ENCODE measurements at regions not wholly inside any gene's neighbourhood (a gene's known extent, or its start where the extent isn't known, plus 50 kb on each side); places are given as distances from the start of the nearest gene placed in this dataset.
"Not testable (repeated sequence)": the region's sequence is repeated elsewhere in the genome, so short reads cannot be mapped to it uniquely, and the experiment has no call there.

DNA sequence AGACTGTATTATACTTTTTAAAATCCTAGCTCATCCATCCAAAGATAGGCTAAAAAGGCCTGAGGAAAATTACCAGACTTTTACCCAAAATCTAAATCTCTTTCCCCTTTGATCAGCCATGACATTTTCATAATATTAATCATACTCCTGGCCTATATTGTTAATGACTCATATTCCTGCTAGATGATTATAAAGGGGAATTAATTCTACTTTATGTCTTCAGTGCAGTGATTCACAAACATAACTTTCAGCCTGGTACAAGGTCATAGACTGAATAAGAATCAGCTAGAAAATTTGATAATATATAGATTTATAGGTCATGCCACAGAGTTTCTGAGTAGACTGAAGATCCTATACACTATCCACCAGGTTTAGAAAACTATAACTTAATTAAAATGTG, 1905.4 kb downstream of the C4orf33 start:
- Histone ChIP-seq H3K4me3 (no peak overlapping the region), H3K9me3 (no peaks in the 10 kb centered on the region), H3K4me1 (ENCODE audit: control insufficient read depth in 1 of 2, low read depth in 2 of 2) (no peaks in the 10 kb centered on the region), H3K36me3 (no peaks in the 10 kb centered on the region), H3K27ac (no peak overlapping the region), H3K27me3 (replicated peaks; ENCODE audit: insufficient read depth) (no peaks in the 10 kb centered on the region)
- DNase-seq (ENCODE audit: low spot score) = no peak
- ATAC-seq (ENCODE audit: insufficient number of reproducible peaks, low FRiP score, low read depth) = no peak
- TF ChIP-seq, protein P1, sequence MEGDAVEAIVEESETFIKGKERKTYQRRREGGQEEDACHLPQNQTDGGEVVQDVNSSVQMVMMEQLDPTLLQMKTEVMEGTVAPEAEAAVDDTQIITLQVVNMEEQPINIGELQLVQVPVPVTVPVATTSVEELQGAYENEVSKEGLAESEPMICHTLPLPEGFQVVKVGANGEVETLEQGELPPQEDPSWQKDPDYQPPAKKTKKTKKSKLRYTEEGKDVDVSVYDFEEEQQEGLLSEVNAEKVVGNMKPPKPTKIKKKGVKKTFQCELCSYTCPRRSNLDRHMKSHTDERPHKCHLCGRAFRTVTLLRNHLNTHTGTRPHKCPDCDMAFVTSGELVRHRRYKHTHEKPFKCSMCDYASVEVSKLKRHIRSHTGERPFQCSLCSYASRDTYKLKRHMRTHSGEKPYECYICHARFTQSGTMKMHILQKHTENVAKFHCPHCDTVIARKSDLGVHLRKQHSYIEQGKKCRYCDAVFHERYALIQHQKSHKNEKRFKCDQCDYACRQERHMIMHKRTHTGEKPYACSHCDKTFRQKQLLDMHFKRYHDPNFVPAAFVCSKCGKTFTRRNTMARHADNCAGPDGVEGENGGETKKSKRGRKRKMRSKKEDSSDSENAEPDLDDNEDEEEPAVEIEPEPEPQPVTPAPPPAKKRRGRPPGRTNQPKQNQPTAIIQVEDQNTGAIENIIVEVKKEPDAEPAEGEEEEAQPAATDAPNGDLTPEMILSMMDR (IDR thresholded peaks at IDR 0.05) = no peak

DNA sequence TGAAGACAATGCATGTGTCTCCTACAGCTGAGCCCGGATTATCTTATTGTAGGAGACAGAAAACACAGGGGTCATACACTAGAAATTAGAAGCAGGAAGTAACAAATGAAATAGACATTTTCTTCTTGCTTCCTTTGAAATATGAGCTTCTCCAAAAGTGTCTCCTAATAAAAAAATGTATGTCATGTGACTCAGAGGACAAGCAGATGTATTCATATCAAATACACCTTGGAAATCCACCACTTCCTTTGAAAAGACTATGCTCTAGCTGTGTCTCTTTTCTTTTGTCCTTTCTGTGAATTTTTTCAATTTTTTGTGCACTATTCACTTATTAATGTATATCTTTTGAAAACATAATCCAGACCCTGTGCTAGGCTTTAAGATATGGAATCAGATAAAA, 1906.2 kb downstream of the C4orf33 start:
- TF ChIP-seq, protein P1 (IDR thresholded peaks at IDR 0.05) = no peak
- ATAC-seq (ENCODE audit: insufficient number of reproducible peaks, low FRiP score, low read depth) (no peak), DNase-seq (ENCODE audit: low spot score) (no peak)
- H3K4me1 ChIP-seq (ENCODE audit: control insufficient read depth in 1 of 2, low read depth in 2 of 2) = no peaks in the 10 kb centered on the region
- no peak overlapping the region for H3K27ac ChIP-seq
- H3K9me3 ChIP-seq = no peaks in the 10 kb centered on the region
- H3K4me3 ChIP-seq = no peak overlapping the region
- no peaks in the 10 kb centered on the region for H3K27me3 ChIP-seq (replicated peaks; ENCODE audit: insufficient read depth)
- no peaks in the 10 kb centered on the region for H3K36me3 ChIP-seq

DNA sequence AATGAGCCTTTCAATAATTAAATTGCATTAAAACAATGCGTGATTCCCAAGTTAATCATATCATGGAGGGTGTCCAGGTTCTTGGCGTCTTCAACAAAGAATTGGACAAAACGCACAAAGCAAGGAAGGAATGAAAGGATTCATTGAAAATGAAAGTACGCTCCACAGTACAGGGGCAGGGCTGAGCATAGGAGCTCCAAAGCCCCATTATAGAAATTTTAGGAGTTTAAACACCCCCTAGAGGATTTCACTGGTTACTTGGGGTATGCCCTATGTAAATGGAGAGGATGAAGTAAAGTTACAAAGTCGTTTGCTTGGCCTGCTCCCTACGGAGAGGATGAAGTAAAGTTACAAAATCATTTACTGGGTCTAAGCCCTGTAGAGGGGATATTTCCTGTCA, 1910.4 kb downstream of the C4orf33 start:
- ATAC-seq (ENCODE audit: insufficient number of reproducible peaks, low FRiP score, low read depth) (no peak), DNase-seq (ENCODE audit: low spot score) (no peak)
- Histone ChIP-seq H3K4me3 (no peak overlapping the region), H3K36me3 (no peaks in the 10 kb centered on the region), H3K27me3 (replicated peaks; ENCODE audit: insufficient read depth) (no peaks in the 10 kb centered on the region), H3K9me3 (no peaks in the 10 kb centered on the region), H3K4me1 (ENCODE audit: control insufficient read depth in 1 of 2, low read depth in 2 of 2) (no peaks in the 10 kb centered on the region), H3K27ac (no peak overlapping the region)
- TF ChIP-seq, protein P1 (IDR thresholded peaks at IDR 0.05) = no peak

DNA sequence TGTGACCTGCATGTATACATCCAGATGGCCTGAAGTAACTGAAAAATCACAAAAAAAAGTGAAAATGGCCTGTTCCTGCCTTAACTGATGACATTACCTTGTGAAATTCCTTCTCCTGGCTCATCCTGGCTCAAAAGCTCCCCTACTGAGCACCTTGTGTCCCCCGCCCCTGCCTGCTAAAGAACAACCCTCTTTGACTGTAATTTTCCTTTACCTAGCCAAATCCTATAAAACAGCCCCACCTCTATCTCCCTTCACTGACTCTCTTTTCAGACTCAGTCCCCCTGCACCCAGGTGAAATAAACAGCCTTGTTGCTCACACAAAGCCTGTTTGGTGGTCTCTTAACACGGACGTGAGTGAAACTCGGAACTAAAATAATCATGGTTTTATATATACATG, 1916.0 kb downstream of the C4orf33 start:
- not testable (repeated sequence) for DNase-seq (ENCODE audit: low spot score); H3K4me3 ChIP-seq; H3K27ac ChIP-seq; H3K36me3 ChIP-seq; H3K9me3 ChIP-seq; ATAC-seq (ENCODE audit: insufficient number of reproducible peaks, low FRiP score, low read depth); H3K27me3 ChIP-seq (replicated peaks; ENCODE audit: insufficient read depth); H3K4me1 ChIP-seq (ENCODE audit: control insufficient read depth in 1 of 2, low read depth in 2 of 2)

DNA sequence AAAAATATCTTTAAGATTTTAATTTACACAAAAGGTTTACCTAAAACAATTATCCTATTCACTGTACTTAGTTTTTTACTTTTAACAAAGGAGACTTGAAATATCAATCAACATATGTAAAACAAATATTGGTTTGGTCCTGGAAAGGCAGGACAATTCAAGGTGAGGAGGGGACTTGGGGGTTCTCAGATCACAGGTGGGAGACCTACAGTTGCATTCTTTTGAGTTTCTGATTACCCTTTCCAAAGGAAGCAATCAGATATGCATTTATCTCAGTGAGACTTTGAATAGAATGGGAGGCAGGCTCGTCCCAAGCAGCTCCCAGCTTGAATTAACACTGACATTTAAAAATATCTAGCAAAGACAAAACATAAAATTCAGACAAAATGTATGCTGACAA, 1917.3 kb downstream of the C4orf33 start:
- Histone ChIP-seq H3K4me3 (no peak overlapping the region), H3K36me3 (no peaks in the 10 kb centered on the region), H3K9me3 (no peaks in the 10 kb centered on the region), H3K27ac (no peak overlapping the region), H3K4me1 (ENCODE audit: control insufficient read depth in 1 of 2, low read depth in 2 of 2) (no peaks in the 10 kb centered on the region), H3K27me3 (replicated peaks; ENCODE audit: insufficient read depth) (no peaks in the 10 kb centered on the region)
- no peak for DNase-seq (ENCODE audit: low spot score)
- ATAC-seq (ENCODE audit: insufficient number of reproducible peaks, low FRiP score, low read depth) = no peak
- TF ChIP-seq, protein P1 (IDR thresholded peaks at IDR 0.05) = no peak

DNA sequence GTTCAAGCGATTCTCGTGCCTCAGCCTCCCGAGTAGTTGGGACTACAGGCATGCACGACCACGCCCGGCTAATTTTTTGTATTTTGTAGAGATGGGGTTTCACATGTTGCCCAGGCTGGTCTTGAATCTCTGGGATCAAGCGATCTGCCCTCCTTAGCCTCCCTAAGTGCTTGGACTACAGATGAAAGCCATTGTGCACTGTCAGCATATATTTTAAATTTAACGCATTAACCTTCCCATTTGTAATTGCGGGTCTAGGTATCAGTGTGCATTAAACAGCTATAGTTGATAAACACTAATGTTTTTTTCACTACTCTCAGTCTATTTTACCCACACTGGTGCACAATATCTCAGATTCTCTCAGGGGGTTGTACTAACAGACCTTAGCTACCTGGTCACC, 1930.8 kb downstream of the C4orf33 start:
- Histone ChIP-seq H3K9me3 (no peaks in the 10 kb centered on the region), H3K4me1 (ENCODE audit: control insufficient read depth in 1 of 2, low read depth in 2 of 2) (no peaks in the 10 kb centered on the region), H3K27me3 (replicated peaks; ENCODE audit: insufficient read depth) (no peaks in the 10 kb centered on the region), H3K36me3 (no peaks in the 10 kb centered on the region), H3K27ac (no peak overlapping the region), H3K4me3 (no peak overlapping the region)
- no peak for ATAC-seq (ENCODE audit: insufficient number of reproducible peaks, low FRiP score, low read depth)
- TF ChIP-seq, protein P1 (IDR thresholded peaks at IDR 0.05) = no peak
- no peak for DNase-seq (ENCODE audit: low spot score)

Measured in thoracic aorta (tissue), 2 donors.